ENCODE measurements at regions not wholly inside any gene's neighbourhood (a gene's known extent, or its start where the extent isn't known, plus 50 kb on each side); places are given as distances from the start of the nearest gene placed in this dataset.
"Not testable (repeated sequence)": the region's sequence is repeated elsewhere in the genome, so short reads cannot be mapped to it uniquely, and the experiment has no call there.

DNA sequence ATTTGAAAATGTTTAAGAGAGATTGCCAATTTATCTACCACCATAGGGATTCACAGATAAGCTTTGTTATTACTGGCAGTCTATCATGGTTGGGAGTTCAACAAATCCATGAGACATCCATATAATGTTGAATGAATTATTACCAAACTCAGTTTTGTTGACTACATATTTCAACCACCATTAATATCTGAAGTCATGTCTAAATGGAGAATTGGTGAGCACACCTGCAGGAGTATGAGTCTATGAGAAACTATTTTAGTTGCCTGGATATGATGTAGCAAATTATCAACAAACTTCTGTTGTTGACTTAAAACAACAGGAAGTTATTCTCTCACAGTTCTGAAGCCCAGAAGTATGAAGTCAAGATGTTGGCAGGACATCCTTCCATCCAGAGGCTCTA lies 126.8 kb upstream of the FBXL7 start:
- H3K4me3 ChIP-seq = no peak overlapping the region
- no peak for DNase-seq
- no peaks in the 10 kb centered on the region for H3K36me3 ChIP-seq
- no peaks in the 10 kb centered on the region for H3K27me3 ChIP-seq
- no peaks in the 10 kb centered on the region for H3K9me3 ChIP-seq (replicated peaks)
- H3K27ac ChIP-seq = no peak overlapping the region
- H3K4me1 ChIP-seq = no peaks in the 10 kb centered on the region

DNA sequence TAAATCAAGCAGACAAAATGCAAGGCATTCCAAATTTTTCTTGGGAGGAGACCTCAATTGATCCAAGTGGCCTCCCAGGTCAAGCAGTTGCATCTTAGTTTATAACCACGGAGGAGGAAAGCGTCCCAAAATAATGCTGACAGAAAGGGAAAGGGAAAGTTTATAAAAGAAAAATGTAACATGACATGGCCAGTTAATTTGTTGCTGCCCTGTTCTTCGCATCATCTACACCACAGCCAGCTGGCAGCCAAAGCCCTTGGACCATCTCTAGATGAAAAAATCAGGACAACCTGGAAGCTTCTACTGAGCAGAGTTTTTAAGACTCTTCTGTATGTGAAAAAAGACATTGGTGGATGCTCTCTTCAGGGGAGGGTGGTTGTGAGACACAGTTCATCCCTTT lies 128.8 kb upstream of the FBXL7 start:
- H3K36me3 ChIP-seq = no peaks in the 10 kb centered on the region
- H3K27me3 ChIP-seq = no peaks in the 10 kb centered on the region
- H3K27ac ChIP-seq = no peak overlapping the region
- H3K4me1 ChIP-seq = no peaks in the 10 kb centered on the region
- DNase-seq = no peak
- no peaks in the 10 kb centered on the region for H3K9me3 ChIP-seq (replicated peaks)
- no peak overlapping the region for H3K4me3 ChIP-seq

GRCh38 chr5:15368835-15369234 lies 131.1 kb upstream of the FBXL7 start:
- H3K4me3 ChIP-seq = no peak overlapping the region
- no peak for DNase-seq
- no peak overlapping the region for H3K27ac ChIP-seq
- no peaks in the 10 kb centered on the region for H3K36me3 ChIP-seq
- H3K9me3 ChIP-seq (replicated peaks) = no peaks in the 10 kb centered on the region
- H3K4me1 ChIP-seq = no peaks in the 10 kb centered on the region
- no peaks in the 10 kb centered on the region for H3K27me3 ChIP-seq

GRCh38 chr5:15367489-15367888 lies 132.5 kb upstream of the FBXL7 start:
- no peak overlapping the region for H3K4me3 ChIP-seq
- H3K36me3 ChIP-seq = no peaks in the 10 kb centered on the region
- no peaks in the 10 kb centered on the region for H3K27me3 ChIP-seq
- H3K27ac ChIP-seq = no peak overlapping the region
- no peaks in the 10 kb centered on the region for H3K4me1 ChIP-seq
- no peaks in the 10 kb centered on the region for H3K9me3 ChIP-seq (replicated peaks)
- no peak for DNase-seq

GRCh38 chr5:15366676-15367391 lies 133.1 kb upstream of the FBXL7 start:
- Histone ChIP-seq H3K4me3 (no peak overlapping the region), H3K27ac (no peak overlapping the region), H3K27me3 (no peaks in the 10 kb centered on the region), H3K9me3 (replicated peaks) (no peaks in the 10 kb centered on the region), H3K4me1 (no peaks in the 10 kb centered on the region), H3K36me3 (no peaks in the 10 kb centered on the region)
- DNase-seq = no peak

GRCh38 chr5:15365070-15365469 lies 134.9 kb upstream of the FBXL7 start:
- no peaks in the 10 kb centered on the region for H3K27me3 ChIP-seq
- DNase-seq = no peak
- H3K36me3 ChIP-seq = no peaks in the 10 kb centered on the region
- H3K4me1 ChIP-seq = no peaks in the 10 kb centered on the region
- H3K27ac ChIP-seq = no peak overlapping the region
- H3K4me3 ChIP-seq = no peak overlapping the region
- no peaks in the 10 kb centered on the region for H3K9me3 ChIP-seq (replicated peaks)

GRCh38 chr5:15363601-15364000 lies 136.4 kb upstream of the FBXL7 start:
- no peaks in the 10 kb centered on the region for H3K4me1 ChIP-seq

DNA sequence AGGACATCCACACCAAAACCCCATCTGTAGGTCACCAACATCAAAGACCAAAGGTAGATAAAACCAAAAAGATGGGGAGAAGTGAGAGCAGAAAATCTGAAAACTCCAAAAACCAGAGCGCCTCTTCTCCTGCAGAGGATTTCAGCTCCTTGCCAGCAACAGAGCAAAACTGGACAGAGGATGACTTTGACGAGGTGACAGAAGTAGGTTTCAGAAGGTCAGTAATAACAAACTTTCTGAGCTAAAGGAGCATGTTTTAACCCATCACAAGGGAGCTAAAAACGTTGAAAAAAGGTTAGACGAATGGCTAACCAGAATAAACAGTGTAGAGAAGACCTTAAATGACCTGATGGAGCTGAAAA lies 142.9 kb upstream of the FBXL7 start:
- H3K27me3 ChIP-seq; H3K4me3 ChIP-seq; H3K9me3 ChIP-seq (replicated peaks); H3K36me3 ChIP-seq; DNase-seq; H3K4me1 ChIP-seq; H3K27ac ChIP-seq: not testable (repeated sequence)

More at GRCh38 chr5:15363601-15364000, 136.4 kb upstream of the FBXL7 start:
- no peaks in the 10 kb centered on the region for H3K9me3 ChIP-seq (replicated peaks)
- H3K4me3 ChIP-seq = no peak overlapping the region
- no peaks in the 10 kb centered on the region for H3K27me3 ChIP-seq
- no peak for DNase-seq
- no peaks in the 10 kb centered on the region for H3K36me3 ChIP-seq
- no peak overlapping the region for H3K27ac ChIP-seq

DNA sequence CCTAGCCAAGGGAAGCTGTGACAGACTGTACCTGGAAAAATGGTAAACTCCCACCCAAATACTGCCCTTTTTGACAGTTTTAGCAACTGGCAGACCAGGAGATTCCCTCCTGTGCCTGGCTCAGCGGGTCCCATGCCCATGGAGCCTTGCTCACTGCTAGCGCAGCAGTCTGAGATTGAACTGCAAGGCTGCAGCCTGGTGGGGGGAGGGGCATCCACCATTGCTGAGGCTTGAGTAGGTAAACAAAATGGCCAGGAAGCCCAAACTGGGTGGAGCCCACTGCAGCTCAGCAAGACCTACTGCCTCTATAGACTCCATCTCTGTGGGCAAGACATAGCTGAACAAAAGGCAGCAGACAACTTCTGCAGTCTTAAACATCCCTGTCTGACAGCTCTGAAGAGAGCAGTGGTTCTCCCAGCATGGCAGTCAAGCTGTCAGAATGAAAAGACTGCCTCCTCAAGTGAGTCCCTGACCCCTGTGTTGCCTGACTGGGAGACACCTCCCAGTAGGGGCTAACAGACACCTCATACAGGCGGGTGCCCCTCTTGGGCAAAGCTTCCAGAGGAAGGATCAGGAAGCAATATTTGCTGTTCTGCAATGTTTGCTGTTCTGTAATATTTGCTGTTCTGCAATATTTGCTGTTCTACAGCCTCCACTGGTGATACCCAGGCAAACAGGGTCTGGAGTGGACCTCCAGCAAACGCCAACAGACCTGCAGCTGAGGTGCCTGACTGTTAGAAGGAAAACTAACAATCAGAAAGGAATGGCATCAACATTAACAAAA lies 143.5 kb upstream of the FBXL7 start:
- H3K27ac ChIP-seq, DNase-seq: not testable (repeated sequence)

DNA sequence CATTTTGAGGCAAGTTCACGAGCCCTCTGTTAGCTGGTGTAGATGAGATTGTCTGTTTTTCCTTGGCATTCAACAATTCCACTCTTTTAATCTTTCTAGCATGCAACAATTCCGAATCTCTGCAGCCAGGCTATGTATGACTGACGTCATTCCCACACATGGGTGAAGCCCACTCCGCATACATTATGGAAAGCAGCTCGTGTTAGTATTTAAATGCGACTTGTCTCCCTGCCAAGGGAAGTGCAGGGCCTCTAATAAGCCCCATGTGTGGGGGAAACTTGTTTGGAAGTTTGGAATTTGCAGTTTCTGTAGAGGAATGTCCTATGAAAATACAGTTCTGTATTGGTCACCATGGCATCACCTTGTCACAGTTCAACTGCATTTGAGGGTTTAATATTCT lies 146.0 kb upstream of the FBXL7 start:
- DNase-seq = no peak
- Histone ChIP-seq H3K27ac (no peak overlapping the region), H3K9me3 (replicated peaks) (no peaks in the 10 kb centered on the region), H3K27me3 (no peaks in the 10 kb centered on the region), H3K4me1 (no peaks in the 10 kb centered on the region), H3K36me3 (no peaks in the 10 kb centered on the region), H3K4me3 (no peak overlapping the region)

More for the DNA sequence above, 143.5 kb upstream of the FBXL7 start:
- H3K4me1 ChIP-seq; H3K4me3 ChIP-seq; H3K27me3 ChIP-seq; H3K36me3 ChIP-seq; H3K9me3 ChIP-seq (replicated peaks): not testable (repeated sequence)

DNA sequence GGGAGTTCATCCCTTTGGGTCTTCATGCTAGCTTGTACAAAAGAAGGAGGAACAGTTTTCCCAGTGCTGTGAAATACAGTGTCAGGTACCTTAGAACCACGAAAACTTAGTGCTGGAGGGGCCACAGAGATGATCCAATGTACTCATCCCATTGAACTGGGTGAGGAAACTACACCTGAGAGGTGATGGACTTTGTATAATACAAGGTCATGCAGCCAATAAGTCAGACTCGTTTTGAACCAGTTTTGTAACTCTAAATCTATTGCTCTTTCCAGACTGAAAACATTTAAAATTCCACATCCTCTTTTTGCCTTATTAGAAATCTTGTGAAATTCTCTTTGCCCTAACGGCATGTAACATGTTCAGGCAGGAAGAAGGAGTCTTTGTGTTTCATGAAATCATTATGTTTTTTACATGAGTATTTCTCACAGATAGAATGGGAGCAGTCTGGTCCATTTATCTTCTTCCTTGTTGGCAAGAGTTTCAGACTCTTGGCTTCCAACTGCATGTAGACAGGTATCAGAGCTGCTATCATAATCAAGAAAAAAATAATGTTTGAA lies 146.8 kb upstream of the FBXL7 start:
- H3K36me3 ChIP-seq = no peaks in the 10 kb centered on the region
- H3K4me3 ChIP-seq = no peak overlapping the region
- no peaks in the 10 kb centered on the region for H3K9me3 ChIP-seq (replicated peaks)
- no peaks in the 10 kb centered on the region for H3K27me3 ChIP-seq
- no peaks in the 10 kb centered on the region for H3K4me1 ChIP-seq
- DNase-seq = no peak
- H3K27ac ChIP-seq = no peak overlapping the region

- no peak for DNase-seq
- H3K9me3 ChIP-seq (replicated peaks) = no peaks in the 10 kb centered on the region
- no peaks in the 10 kb centered on the region for H3K36me3 ChIP-seq
- H3K27ac ChIP-seq = no peak overlapping the region
- H3K4me3 ChIP-seq = no peak overlapping the region
- H3K4me1 ChIP-seq = no peaks in the 10 kb centered on the region
- no peaks in the 10 kb centered on the region for H3K27me3 ChIP-seq
Measured at GRCh38 chr5:15350614-15351013, 149.4 kb upstream of the FBXL7 start.

DNA sequence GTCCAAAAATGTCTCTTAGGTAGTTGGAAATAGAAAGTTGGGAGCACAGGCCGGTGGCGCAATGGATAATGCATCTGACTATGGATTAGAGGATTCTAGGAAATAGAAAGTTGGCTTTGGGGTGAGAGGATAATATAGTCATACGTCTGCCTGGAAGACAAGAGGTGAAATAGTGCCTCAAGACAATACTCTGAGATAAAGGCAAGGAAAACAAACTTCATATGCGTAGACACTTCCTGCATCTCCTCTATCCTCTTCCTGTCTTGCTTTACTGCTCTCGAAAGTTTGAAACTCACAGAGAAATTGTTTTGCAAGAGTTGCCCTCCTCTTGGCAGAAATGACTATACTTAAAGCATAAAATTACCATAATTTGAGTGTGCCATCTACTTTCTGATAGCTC lies 153.2 kb upstream of the FBXL7 start:
- no peak overlapping the region for H3K27ac ChIP-seq
- no peaks in the 10 kb centered on the region for H3K4me1 ChIP-seq
- DNase-seq = no peak
- H3K36me3 ChIP-seq = no peaks in the 10 kb centered on the region
- H3K4me3 ChIP-seq = no peak overlapping the region
- H3K27me3 ChIP-seq = no peaks in the 10 kb centered on the region
- H3K9me3 ChIP-seq (replicated peaks) = no peaks in the 10 kb centered on the region

GRCh38 chr5:15344954-15345353 lies 155.0 kb upstream of the FBXL7 start:
- Histone ChIP-seq H3K36me3 (no peaks in the 10 kb centered on the region), H3K27me3 (no peaks in the 10 kb centered on the region), H3K27ac (no peak overlapping the region), H3K4me3 (no peak overlapping the region), H3K9me3 (replicated peaks) (no peaks in the 10 kb centered on the region), H3K4me1 (no peaks in the 10 kb centered on the region)
- no peak for DNase-seq

DNA sequence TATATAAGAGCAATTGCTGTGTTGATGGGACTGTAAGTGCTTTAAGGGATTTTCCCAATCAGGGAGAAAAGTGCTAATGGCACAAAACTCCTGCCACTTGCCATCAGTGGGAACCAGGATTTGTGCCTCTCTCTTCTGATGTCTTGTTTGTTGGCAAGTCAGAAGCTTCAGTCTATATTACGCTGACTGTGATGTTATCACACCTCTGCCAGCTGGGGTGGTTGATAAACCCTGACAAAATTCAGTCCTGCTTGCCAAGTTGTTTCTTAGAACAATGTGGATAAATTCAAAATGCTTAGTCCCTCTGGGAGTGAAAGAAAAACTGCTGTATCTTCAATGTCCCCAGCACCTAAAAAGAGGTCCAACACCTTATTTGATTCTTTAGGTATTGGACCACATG lies 161.4 kb upstream of the FBXL7 start:
- H3K27ac ChIP-seq = no peak overlapping the region
- H3K4me3 ChIP-seq = no peak overlapping the region
- no peaks in the 10 kb centered on the region for H3K27me3 ChIP-seq
- no peaks in the 10 kb centered on the region for H3K4me1 ChIP-seq
- no peaks in the 10 kb centered on the region for H3K36me3 ChIP-seq
- no peaks in the 10 kb centered on the region for H3K9me3 ChIP-seq (replicated peaks)
- DNase-seq = no peak

All from SJCRH30 (cell line).